GM19238 (cell line): ENCODE measurements at regions not wholly inside any gene's neighbourhood (a gene's known extent, or its start where the extent isn't known, plus 50 kb on each side); places are given as distances from the start of the nearest gene placed in this dataset.
"Not testable (repeated sequence)": the region's sequence is repeated elsewhere in the genome, so short reads cannot be mapped to it uniquely, and the experiment has no call there.

Experiments
- DNase-seq: peaks from one replicate; pipeline ENCODE4 v3.0.0; 2011; ENCODE audit warnings: low spot score; ENCODE audit not compliant: insufficient read length

DNA sequence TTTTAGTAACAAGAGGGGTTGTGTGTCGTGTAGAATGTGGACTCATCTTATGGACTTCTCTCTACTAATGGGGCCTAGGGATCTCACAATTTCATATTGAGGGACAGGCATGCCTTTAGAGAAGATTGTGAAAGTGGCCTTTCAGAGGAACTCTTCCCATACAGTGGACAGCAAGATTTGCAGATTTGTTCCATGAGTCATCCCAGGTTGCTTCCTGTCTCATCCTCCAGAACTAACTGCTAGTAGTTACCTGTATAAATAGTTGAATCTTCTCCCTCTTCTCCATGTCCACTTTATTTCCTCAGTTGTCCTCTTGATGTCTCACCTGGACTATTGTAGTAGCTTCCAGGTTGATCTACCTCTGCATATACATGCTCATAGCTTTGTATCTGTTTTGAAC, 997.5 kb upstream of the CTNND2 start:
- no peak for DNase-seq

DNA sequence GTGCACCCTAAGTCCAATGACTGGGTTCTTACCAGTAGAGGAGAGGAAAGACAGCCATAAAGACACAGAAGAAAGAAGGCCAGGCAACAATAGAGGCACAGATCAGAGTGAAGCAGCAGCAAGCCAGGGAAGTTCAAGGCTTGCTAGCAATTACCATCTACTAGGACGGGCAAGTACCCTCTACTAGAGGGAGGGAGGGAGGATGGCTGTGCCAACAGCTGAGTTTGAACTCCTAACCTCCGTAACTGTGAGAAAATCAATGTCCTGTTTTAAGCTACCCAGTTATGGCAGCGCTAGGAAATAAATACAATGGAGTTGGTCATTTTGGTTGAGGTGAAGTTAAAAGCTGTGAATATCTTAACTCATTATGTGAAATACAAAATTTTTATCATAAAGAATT, 991.8 kb upstream of the CTNND2 start:
- no peak for DNase-seq

DNA sequence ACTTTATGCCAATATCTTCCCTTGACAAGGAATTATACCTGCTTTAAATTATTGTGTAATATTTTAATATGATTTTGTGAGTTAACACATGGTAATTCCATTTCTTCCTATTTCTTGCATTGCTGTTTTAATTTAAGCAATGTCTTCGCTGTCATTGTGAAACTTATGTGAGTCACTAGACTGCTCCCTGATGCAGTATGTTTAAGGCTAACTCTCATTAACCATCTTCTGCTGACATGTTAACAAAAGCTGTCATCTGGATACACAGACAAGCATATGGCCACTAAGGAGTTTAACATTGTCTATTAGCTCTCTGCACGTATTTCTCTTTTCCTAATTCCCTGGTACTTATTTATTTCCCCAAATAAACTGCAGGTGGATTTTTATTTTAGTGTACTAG, 980.8 kb upstream of the CTNND2 start:
- no peak for DNase-seq

DNA sequence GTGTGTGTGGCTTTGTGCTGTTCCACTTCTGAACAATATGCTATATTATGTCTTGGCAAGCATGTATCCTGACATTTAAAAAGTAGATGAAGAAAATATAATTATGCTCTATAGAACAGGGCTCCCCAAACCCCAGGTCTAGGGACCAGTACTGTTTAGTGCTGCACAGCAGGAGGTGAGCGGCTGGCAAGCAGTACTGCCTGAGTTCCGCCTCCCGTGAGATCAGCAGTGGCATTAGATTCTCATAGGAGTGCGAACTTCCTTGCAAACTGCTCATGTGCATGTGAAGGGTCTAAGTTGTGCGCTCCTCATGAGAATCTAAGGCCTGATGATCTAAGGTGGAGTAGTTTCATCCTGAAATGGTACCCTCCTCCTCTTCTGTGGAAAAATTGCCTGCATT, 979.1 kb upstream of the CTNND2 start:
- no peak for DNase-seq

DNA sequence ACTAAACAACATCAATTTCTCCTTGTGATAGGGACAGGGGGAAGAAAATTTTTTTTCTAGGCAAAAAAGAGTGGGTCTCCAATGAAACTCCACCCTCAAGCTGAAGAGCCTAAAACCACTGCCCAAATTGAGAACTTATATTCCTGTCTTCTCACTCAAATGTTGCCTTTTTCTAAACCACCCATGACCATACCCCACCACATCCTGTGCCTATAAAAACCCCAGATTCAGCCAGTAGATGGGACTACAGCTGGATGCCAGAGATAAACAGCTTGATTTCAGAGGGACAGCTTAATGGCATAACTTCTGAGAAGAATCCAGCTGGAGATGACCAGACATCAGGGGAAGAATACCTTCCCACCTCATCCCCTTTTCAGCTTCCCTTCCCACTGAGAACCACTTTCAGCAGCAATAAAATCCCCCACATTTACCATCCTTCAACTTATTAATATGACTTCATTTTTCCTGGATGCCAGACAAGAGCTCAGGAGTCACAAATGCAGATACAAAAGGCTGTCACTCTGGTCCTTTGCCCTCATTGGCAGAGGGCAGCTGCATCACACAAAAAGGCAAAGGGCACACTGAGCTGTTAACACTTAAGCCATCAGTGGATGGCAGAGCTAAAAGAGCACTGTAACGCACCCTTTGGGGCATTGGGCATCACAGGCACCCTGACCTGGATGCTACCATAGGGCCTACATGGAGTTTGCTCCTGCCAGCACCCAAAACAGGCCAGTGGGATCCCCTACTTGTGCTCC, 972.5 kb upstream of the CTNND2 start:
- DNase-seq: no peak

DNA sequence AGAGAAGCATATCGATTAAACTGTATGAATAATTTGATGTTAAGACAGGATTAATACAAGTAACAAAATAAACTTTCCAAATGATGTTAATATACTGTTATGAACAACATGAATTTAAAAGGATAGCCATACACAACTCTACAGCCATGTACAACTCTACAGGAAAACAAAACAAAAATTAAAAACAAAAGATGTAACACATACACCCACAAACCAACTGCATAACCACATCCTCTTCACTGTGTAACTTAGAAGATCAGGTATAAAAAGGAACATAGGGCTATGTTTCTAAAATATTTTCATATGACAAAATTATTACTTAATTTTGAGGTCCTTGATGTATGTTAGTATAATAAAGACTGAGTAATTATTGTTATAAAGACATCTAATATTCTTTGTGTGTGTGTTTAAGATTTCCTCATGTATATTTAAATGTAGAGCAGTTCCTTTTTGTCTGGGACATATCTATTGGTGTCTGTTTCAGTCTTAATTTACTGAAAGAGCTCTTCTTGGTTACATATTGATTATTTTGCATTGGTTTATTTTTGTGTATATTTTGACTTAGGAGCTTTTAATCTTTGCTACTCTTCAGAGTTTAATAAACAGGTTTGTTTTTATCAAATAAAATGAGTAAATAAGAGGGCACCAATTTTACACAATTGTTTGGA, 966.8 kb upstream of the CTNND2 start:
- DNase-seq: no peak

DNA sequence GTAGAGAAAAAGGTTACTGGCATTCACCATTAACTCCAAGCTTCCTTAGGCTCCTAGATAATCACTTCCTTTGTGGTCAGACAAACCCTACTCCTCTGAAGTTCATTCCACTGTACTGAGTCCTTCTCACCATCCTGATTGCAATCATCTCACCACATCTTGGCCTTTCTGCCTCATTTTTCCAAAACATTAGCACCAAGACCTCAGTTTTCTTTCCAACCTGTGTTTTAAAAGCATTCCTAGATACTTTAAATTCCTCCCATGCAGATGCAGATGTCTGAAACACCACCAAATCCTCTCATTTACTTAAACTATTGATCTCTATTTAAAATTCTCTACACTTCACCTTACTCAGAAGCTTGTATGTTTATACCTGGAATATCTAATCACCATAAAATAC, 961.3 kb upstream of the CTNND2 start:
- no peak for DNase-seq

DNA sequence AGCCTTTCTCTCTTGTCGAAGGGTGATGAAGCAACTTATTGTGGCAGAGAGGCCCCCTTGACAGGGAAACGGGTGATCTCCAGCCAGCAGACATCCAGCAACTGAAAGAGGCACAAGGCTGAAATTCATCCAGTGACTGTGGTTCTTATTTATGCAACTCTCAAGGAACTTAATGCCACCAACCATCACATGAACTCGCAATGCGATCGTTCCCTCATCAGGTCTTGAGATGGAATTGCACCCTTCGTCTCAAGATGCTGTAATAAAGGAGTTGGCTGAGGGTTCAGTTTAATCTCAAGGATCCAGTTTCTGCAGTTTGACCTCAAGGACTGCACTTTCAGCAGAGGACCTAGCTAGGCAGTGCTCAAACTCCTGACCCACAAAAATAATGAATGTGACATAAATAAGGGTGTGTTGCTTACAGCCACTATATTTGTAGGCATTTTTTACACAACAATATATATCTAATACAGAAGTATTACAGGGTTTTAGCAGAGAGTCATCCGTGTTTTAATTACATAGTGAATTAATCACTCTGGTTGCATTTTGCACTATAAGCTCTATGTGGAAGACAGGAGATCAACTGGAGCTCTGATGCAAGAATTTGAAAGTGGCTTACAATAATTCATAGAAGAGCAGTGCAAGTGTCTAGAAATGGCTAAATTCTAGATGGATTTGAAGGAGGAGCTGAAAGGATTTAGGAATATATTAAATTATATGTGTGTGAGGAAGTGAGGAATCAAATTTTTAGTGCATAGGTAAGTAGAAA, 957.8 kb upstream of the CTNND2 start:
- DNase-seq: no peak

DNA sequence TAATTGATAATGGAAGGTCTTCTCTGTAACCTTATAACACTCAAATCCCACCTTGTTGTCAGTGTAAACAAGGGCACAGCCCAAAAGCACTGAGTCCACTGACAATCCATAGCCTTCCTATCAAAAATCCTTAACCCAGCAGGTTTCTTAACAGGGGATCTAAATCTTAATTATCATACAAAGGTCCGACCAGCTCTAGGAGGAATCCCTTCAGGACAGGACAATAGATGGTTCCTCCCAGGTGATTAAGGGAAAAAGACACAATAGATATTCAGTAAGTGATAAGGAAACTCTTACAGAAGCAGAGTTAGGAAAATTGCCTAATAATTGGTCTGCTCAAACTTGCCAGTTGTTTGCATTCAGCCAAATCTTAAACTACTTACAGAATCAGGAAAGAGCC, 951.9 kb upstream of the CTNND2 start:
- not testable (repeated sequence) for DNase-seq

DNA sequence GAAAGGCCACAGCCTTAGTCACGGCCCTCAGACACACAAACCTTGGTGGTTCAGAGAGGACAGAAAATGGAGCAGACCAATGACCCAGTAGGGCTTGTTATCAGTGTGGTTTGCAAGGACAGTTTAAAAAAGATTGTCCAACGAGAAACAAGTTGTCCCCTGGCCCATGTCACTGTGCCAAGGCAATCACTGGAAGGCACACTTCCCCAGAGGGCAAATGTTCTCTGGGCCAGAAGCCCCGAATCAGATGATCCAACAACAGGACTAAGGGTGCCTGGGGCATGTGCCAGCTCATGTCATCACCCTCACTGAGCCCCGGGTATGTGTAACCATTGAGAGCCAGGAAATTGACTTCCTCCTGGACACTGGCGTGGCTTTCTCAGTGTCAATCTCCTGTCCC, 950.1 kb upstream of the CTNND2 start:
- DNase-seq: no peak

DNA sequence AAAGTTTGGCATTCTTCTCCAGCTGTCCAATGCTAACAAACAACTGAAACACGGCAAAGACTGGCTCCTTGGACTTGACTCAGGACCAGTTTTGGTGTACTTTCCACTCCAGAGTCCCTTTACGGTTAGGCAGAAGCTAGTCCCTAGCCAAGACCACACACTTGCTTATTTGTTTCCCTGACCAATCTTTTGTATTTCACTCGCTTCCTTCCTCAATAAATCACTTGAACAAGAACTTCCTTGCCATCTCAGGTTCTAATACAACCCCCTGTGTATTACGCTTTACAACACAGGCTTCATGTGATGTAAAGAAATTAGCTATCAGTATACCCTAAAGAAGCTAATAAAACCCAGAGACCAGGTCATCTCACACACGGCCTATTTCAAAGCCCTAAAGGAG, 947.5 kb upstream of the CTNND2 start:
- no peak for DNase-seq

DNA sequence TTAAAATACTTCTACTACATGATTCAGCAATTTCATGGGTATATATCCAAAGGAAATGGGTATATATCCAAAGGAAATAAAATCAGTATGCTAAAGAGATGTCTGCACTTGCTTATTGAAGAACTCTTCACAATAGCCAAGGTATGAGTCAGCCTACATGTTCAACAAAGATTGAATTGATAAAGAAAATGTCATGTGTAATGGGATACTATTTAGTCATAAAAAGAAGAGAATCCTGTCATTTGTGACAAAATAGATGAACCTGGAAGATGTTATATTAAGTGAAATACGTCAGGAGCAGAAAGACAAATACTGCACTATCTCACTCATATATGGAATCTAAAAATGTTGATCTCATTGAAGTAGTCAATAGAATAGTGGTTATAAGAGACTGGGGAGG, 944.5 kb upstream of the CTNND2 start:
- DNase-seq: no peak

DNA sequence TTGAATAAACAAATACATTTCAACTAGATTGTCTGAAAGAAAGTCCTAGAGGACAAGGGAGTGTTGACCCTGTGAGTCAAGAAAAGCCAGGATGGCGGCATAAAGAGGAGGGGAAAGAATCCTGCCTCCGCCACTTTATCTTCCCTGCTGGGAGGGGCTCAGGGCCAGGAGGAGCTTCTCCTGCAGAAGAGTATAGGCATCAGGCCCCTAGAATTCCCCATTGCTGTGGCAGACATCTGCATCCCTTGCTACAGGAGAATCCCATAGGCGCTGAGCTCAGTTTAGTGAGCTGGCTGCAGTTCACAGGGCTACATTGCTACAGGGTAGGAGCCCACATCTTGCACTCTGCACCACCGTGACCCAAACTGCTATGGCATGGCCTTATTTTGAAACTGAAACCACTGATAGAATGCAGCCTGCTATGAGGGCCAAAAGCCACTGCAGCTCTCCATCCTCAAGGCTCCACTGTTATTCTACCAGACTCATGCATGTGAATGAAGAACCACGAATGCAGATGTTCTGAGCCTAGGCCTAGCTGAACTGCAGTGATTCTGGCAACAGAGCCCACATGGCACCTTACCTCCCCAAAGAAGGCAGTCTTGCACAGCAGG, 941.4 kb upstream of the CTNND2 start:
- no peak for DNase-seq

DNA sequence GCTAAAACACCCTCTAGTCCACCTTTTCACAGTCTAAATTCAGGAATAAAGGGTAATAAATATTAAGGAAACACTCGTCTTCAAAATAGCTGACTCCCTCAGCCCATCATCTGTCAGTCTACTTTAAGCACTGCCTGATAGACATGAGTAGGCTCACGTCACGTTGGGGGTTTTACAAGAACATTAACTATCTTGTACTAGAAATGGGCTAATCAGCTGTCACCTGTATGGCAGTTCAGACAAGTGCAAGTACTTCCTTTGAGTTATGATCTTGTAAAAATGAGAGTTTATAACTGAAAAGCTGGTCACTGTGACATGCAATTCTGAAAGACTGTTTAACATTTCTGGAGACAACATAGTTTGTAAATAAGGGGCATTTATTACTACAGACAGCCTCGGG, 936.7 kb upstream of the CTNND2 start:
- no peak for DNase-seq

DNA sequence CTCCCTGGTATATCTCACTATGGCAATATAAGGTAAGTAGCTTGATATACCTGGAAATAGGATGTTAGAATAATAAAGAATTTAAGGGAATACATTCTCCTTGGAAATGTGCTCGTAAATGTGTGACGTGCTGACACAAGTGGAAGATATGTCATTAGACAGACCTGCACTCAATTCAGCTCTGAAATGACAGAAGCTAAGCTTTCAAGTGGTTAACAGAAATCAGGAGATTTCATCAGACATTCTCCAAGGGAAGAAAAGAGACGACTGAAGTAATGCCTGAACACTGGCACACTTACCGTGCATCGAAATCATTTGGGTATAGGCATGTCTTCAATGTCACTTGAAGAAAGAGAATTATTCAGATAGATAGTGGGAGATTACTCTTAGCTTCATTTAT, 933.3 kb upstream of the CTNND2 start:
- no peak for DNase-seq

DNA sequence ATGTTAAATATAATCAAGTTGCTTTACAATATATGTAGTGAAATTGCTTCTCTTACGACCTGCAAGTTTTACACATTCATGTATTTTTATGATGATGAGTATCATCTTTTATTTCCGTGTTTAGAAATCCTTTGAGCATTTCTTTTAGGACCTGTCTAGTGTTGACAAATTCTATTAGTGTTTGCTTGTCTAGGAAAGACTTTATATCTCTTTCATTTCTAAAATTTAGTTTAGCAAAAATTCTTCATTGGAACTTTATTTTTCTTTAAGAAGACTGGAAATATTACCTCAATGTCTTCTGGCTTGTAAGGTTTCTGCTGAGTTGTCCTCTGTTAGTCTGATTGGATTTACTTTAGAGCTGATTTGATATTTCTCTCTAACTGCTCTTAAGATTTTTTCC, 920.9 kb upstream of the CTNND2 start:
- DNase-seq: no peak

DNA sequence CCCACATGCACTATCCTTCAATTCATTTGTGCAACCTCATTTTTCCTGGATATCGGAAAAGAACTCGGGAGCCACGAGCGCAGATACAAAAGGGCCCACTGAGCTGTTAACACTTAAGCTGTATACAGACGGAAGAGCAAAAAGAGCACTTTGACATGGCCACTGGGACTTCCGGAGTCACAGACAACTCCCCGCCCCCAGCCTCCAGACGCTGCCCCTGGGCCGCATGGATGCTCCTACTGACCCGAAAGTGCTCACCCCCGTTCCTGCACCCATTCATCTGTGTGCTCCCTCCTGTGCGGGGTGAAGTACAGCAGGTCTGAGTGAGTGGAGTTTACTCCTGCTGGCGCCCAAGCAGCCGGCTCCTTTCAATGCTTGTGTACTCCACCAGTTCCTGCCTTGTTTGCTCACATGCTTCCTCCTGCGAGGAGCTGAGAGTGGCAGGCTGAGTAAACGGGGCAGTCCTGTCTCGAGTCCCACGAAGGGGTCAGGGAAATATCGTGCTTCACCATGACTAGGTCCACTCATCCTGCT, 901.0 kb upstream of the CTNND2 start:
- no peak for DNase-seq

DNA sequence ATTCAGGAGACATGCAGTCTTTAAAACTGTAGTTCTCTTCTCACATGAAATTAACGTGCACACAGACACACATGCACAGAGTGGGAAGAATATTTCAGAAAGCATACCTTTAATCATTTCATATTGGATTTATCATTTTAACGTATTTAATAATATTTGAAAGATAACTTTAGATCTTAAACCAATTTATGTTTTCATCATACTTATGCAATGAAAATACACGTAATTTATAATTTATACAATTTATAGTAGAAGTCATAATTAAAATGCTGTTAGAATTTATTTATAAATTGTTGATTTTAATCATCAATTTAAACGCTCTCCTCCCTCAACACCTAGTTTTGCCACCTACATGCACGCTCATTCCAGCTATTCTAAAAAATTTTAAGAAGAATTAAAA, 894.9 kb upstream of the CTNND2 start:
- DNase-seq: no peak

DNA sequence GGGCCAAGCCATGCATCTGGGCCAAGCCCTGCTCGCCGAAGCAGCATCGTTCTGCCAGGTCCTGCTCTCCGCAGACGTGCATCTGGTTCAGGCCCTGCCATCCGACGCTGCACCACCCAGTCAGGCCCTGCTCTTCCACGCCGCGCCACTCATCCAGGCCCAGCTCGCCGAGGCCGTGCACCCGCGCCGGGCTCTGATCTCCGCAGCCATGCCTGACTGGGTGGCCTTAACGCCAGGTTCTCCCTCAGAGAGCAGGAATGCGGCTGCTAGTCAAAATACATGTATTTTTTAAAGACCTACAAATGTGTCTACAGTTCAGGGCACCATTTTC, 891.1 kb upstream of the CTNND2 start:
- DNase-seq: no peak

DNA sequence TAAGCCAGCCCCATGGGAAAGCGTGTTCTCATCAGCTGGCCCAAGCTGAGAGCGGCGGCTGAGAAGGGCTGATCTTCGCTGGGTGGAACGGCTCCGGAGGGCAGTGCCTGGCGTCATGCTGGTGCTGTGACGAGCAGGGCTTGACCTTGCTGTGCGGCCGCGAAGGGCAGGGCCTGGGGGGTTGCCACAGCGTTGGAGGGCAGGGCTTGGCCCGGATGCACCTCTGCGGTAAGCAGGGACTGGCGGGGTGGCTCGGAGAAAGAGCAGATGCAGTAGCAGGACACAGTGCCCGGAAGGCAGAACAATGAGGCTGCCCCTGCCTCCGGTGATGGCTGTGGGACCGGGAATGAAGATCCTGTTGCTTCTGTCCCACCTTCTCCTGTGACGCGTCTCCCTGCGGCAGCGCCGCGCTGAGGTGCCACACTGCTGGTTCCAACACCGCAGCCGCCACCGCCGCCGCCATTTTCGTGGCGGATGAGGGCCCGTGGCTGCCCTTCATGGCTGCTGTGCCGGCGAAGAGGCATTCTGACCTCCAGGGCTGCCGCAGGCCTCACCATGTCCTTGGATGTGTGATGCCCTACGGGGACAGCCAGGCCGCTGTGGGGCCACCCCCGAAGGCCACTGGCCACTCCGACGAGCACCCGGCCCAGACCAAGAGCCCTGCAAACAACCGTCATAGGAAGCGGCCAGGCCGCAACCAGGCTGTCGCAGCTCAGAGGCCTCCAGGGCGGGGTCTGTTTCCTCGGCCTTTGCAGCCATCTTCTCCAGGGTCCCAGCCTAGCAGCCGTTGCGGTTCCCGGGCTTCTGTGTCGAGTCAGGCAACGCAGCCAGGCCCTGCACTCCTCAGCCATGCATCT, 890.5 kb upstream of the CTNND2 start:
- DNase-seq: no peak

DNA sequence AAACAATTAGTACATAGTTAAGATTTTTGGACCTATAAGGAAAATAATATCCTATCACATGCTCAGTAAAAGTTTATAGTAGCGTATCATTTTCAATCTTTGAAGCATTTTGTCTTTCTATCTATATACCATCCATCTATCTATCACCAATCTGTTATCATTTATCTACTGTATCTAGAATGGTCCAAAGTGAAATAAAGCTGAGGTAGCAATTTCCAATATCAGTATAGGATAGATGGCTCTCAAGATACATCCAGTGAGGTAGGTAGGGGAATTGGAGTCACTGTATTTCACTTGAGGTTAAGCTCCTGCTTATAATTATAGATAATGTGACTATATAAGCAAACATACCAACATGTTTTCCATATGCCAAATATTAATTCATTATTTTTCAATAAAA, 889.1 kb upstream of the CTNND2 start:
- DNase-seq: no peak
